A673 (cell line): ENCODE measurements at regions not wholly inside any gene's neighbourhood (a gene's known extent, or its start where the extent isn't known, plus 50 kb on each side); places are given as distances from the start of the nearest gene placed in this dataset.

Experiments
- BruUV-seq: library from RNA; stranded (reverse); fragments of 400-500 nt; replicated peaks from 2 replicates; lab custom pipeline; 2021; lab: Mats Ljungman, UMichigan
- CTCF ChIA-PET: fragments of 300-600 bp; sonication (Branson Sonifier 250); formaldehyde crosslinking; loops from one replicate; lab custom pipeline; 2022; ENCODE audit warnings: antibody characterized with exemption; lab: Charles Lee
- POLR2A ChIA-PET: fragments of 300-600 bp; sonication (Branson Sonifier 250); formaldehyde crosslinking; loops from one replicate; lab custom pipeline; 2022; ENCODE audit warnings: antibody characterized with exemption; ENCODE audit not compliant: low non-redundant PET; lab: Charles Lee
- DNase-seq: peaks from one replicate; pipeline ENCODE4 v3.0.0-alpha.2; 2015; ENCODE audit warnings: low spot score
- H3K27ac ChIP-seq: fragments of 200-600 bp; sonication (generic); 2 replicates; pipeline ENCODE4 v1.5.1; 2016; ENCODE audit warnings: mixed run types, low read depth, mild to moderate bottlenecking, mixed read lengths, antibody characterized with exemption, low read length; ENCODE audit not compliant: poor library complexity, severe bottlenecking
- H3K27me3 ChIP-seq: fragments of 200-600 bp; sonication (generic); replicated peaks from 2 replicates; pipeline ENCODE4 v1.6.1; 2017; ENCODE audit warnings: mixed run types, low read depth, mild to moderate bottlenecking, mixed read lengths, antibody characterized with exemption, low read length; ENCODE audit not compliant: insufficient read depth, poor library complexity
- H3K36me3 ChIP-seq: fragments of 200-600 bp; sonication (generic); 2 replicates; pipeline ENCODE4 v1.6.1; 2016; ENCODE audit warnings: mixed run types, mild to moderate bottlenecking, mixed read lengths, antibody characterized with exemption, low read length; ENCODE audit not compliant: insufficient read depth, poor library complexity, severe bottlenecking
- H3K4me1 ChIP-seq: fragments of 200-600 bp; sonication (generic); 2 replicates; pipeline ENCODE4 v1.6.1; 2017; ENCODE audit warnings: mixed run types, mild to moderate bottlenecking, mixed read lengths, antibody characterized with exemption, low read length; ENCODE audit not compliant: insufficient read depth, poor library complexity, severe bottlenecking
- H3K4me3 ChIP-seq: fragments of 200-600 bp; sonication (generic); 2 replicates; pipeline ENCODE4 v1.5.1; 2016; ENCODE audit warnings: low read depth, mixed run types, mild to moderate bottlenecking, mixed read lengths, low read length; ENCODE audit not compliant: poor library complexity, severe bottlenecking
- H3K9me3 ChIP-seq: fragments of 200-600 bp; sonication (generic); 2 replicates; pipeline ENCODE4 v1.6.1; 2016; ENCODE audit warnings: mixed run types, low read depth, mild to moderate bottlenecking, mixed read lengths, antibody characterized with exemption, low read length; ENCODE audit not compliant: poor library complexity, severe bottlenecking
- CTCF ChIP-seq: fragments of 300-800, 200-600 bp; sonication (generic); conservative IDR thresholded peaks from 2 replicates; pipeline ENCODE4 v1.5.1; 2017; ENCODE audit warnings: low read depth, mild to moderate bottlenecking, antibody characterized with exemption, low read length, moderate library complexity, mixed read lengths
- EZH2 ChIP-seq: fragments of 200-600 bp; sonication (generic); IDR thresholded peaks from 2 replicates; pipeline ENCODE4 v1.6.1; 2017; ENCODE audit warnings: borderline replicate concordance, low read depth, mild to moderate bottlenecking, mixed read lengths, antibody characterized with exemption, low read length; ENCODE audit not compliant: poor library complexity, severe bottlenecking
- intact Hi-C: fragments of 100-400 bp; cut with micrococcal nuclease; formaldehyde crosslinking; loops from one replicate; pipeline ENCODE4 v1.10.0; 2022; ENCODE audit not compliant: unreplicated experiment

GRCh38 chr22:48669226-48669625 is 1158.4 kb downstream of the BRD1 start:
- DNase-seq, result peak; percentile 41
- BruUV-seq, result no TSS peak
- no peaks in the 10 kb centered on the region for H3K27me3 ChIP-seq
- peaks cover 18% of the 10 kb centered on the region for H3K36me3 ChIP-seq
- no peak overlapping the region for H3K27ac ChIP-seq
- CTCF ChIA-PET, result no interaction called here
- TF ChIP-seq EZH2, result no peak
- H3K4me3 ChIP-seq, result no peak overlapping the region
- H3K4me1 ChIP-seq, result peaks cover 18% of the 10 kb centered on the region
- intact Hi-C loops, result loop anchor here (10.0 kb wide), 1 partner anchor 94 kb away; no protein-coding TSS in a partner anchor
- H3K9me3 ChIP-seq, result peaks cover 21% of the 10 kb centered on the region
- POLR2A ChIA-PET, result no interaction called here

- no peak for DNase-seq
- Histone ChIP-seq H3K36me3 (peaks cover 15% of the 10 kb centered on the region), H3K27ac (no peak overlapping the region), H3K27me3 (no peaks in the 10 kb centered on the region), H3K4me3 (no peak overlapping the region), H3K4me1 (peaks cover 19% of the 10 kb centered on the region), H3K9me3 (peaks cover 15% of the 10 kb centered on the region)
- TF ChIP-seq CTCF, result no peak
- TF ChIP-seq EZH2, result no peak
- ChIA-PET CTCF (no interaction called here), POLR2A (no interaction called here)
- intact Hi-C loops, result loop anchor here (10.0 kb wide), 1 partner anchor 92 kb away; no protein-coding TSS in a partner anchor
- no TSS peak for BruUV-seq
These were observed 1160.4 kb downstream of the BRD1 start for GRCh38 chr22:48667289-48667688.

- CTCF ChIA-PET, result no interaction called here
- H3K27ac ChIP-seq, result no peak overlapping the region
- BruUV-seq, result no TSS peak
- no peak overlapping the region for H3K4me3 ChIP-seq
- intact Hi-C loops, result loop anchor here (10.0 kb wide), 1 partner anchor 92 kb away; no protein-coding TSS in a partner anchor
- H3K9me3 ChIP-seq, result peaks cover 9% of the 10 kb centered on the region
- TF ChIP-seq CTCF (no peak), EZH2 (no peak)
- POLR2A ChIA-PET, result no interaction called here
- peaks cover 10% of the 10 kb centered on the region for H3K36me3 ChIP-seq
- H3K4me1 ChIP-seq, result peaks cover 19% of the 10 kb centered on the region
- H3K27me3 ChIP-seq, result no peaks in the 10 kb centered on the region
- peak; percentile 27 for DNase-seq
These were observed 1161.1 kb downstream of the BRD1 start for GRCh38 chr22:48666620-48667019.
